Caco-2 (cell line): ENCODE measurements at regions not wholly inside any gene's neighbourhood (a gene's known extent, or its start where the extent isn't known, plus 50 kb on each side); places are given as distances from the start of the nearest gene placed in this dataset.

Source experiments
- BruUV-seq: library from RNA; stranded (reverse); fragments of 400-500 nt; replicated peaks from 2 replicates; lab custom pipeline; 2021; lab: Mats Ljungman, UMichigan
- CTCF ChIA-PET: fragments of 300-600 bp; sonication (Branson Sonifier 250); formaldehyde crosslinking; loops from one replicate; lab custom pipeline; 2022; ENCODE audit warnings: antibody characterized with exemption; lab: Charles Lee
- POLR2A ChIA-PET: fragments of 300-600 bp; sonication (Branson Sonifier 250); formaldehyde crosslinking; loops from one replicate; lab custom pipeline; 2022; ENCODE audit warnings: antibody characterized with exemption; lab: Charles Lee
- DNase-seq, 2 experiments: peaks; one replicate each; pipeline versions ENCODE4 v3.0.0 to v3.0.0-alpha.2; 2020 to 2022
- H3K27me3 ChIP-seq: replicated peaks from 2 replicates; pipeline ENCODE4 v1.6.0; 2011; ENCODE audit warnings: low read length; ENCODE audit not compliant: control insufficient read depth, insufficient read depth
- H3K36me3 ChIP-seq: 2 replicates; pipeline ENCODE4 v1.5.1; 2011; ENCODE audit warnings: low read length; ENCODE audit not compliant: control insufficient read depth, insufficient read depth
- H3K4me1 ChIP-seq: fragments of 250-450 bp; sonication (Bioruptor Pico); 2 replicates; pipeline ENCODE4 v1.5.1; 2020; ENCODE audit warnings: mild to moderate bottlenecking
- H3K4me3 ChIP-seq: 2 replicates; pipeline ENCODE4 v1.5.1; 2011; ENCODE audit warnings: low read depth, mild to moderate bottlenecking, control low read depth, low read length
- H3K9me3 ChIP-seq: fragments of 250-450 bp; sonication (Bioruptor Pico); 2 replicates; pipeline ENCODE4 v1.5.1; 2020; ENCODE audit warnings: mild to moderate bottlenecking, moderate library complexity
- H3K27ac Mint-ChIP-seq: one replicate; pipeline ENCODE4 v1.8.0; 2022; ENCODE audit warnings: mixed read lengths; ENCODE audit not compliant: unreplicated experiment
- H3K27me3 Mint-ChIP-seq: one replicate; pipeline ENCODE4 v1.8.0; 2022; ENCODE audit warnings: mixed read lengths; ENCODE audit not compliant: insufficient read depth, unreplicated experiment
- H3K36me3 Mint-ChIP-seq: one replicate; pipeline ENCODE4 v1.8.0; 2022; ENCODE audit warnings: mild to moderate bottlenecking, mixed read lengths; ENCODE audit not compliant: insufficient read depth, unreplicated experiment
- H3K4me1 Mint-ChIP-seq: one replicate; pipeline ENCODE4 v1.8.0; 2022; ENCODE audit warnings: low read depth, mixed read lengths; ENCODE audit not compliant: unreplicated experiment
- H3K4me3 Mint-ChIP-seq: one replicate; pipeline ENCODE4 v1.8.0; 2022; ENCODE audit warnings: mild to moderate bottlenecking, moderate library complexity, mixed read lengths; ENCODE audit not compliant: unreplicated experiment
- H3K9me3 Mint-ChIP-seq: one replicate; pipeline ENCODE4 v1.8.0; 2022; ENCODE audit warnings: mixed read lengths; ENCODE audit not compliant: unreplicated experiment
- intact Hi-C: fragments of 100-400 bp; cut with micrococcal nuclease; formaldehyde crosslinking; loops from one replicate; pipeline ENCODE4 v1.10.0; 2022; ENCODE audit not compliant: unreplicated experiment
- TF ChIP-seq, protein P1 (sequence below), 2 experiments: fragments of 200-600 bp in 1 of 2; IDR thresholded peaks; 1 replicate in 1 of 2; 2 replicates in 1 of 2; pipeline versions ENCODE4 v1.5.1 to v1.8.0; 2011 to 2022; ENCODE audit warnings: antibody characterized with exemption in 1 of 2, control low read depth in 1 of 2, inconsistent platforms in 1 of 2, low read depth in 1 of 2, low read length in 1 of 2, mild to moderate bottlenecking in 1 of 2, moderate library complexity in 1 of 2; ENCODE audit not compliant: insufficient read depth in 1 of 2, severe bottlenecking in 1 of 2, unreplicated experiment in 1 of 2

GRCh38 chr12:114140576-114140975 is 174.5 kb upstream of the RBM19 start:
- no peak overlapping the region for H3K4me3 Mint-ChIP-seq
- peaks cover 3% of the 10 kb centered on the region for H3K27me3 Mint-ChIP-seq
- CTCF ChIA-PET: no interaction called here

GRCh38 chr12:114136631-114137030 is 170.5 kb upstream of the RBM19 start:
- POLR2A ChIA-PET: no interaction called here
- Histone ChIP-seq H3K4me3 (no peak overlapping the region), H3K36me3 (no peaks in the 10 kb centered on the region), H3K9me3 (no peaks in the 10 kb centered on the region), H3K27me3 (no peaks in the 10 kb centered on the region), H3K4me1 (peaks cover 3% of the 10 kb centered on the region; the same call in 1 of the 2 replicates)
- no peaks in the 10 kb centered on the region for H3K4me1 Mint-ChIP-seq
- no peak for DNase-seq
- TF ChIP-seq, protein P1, sequence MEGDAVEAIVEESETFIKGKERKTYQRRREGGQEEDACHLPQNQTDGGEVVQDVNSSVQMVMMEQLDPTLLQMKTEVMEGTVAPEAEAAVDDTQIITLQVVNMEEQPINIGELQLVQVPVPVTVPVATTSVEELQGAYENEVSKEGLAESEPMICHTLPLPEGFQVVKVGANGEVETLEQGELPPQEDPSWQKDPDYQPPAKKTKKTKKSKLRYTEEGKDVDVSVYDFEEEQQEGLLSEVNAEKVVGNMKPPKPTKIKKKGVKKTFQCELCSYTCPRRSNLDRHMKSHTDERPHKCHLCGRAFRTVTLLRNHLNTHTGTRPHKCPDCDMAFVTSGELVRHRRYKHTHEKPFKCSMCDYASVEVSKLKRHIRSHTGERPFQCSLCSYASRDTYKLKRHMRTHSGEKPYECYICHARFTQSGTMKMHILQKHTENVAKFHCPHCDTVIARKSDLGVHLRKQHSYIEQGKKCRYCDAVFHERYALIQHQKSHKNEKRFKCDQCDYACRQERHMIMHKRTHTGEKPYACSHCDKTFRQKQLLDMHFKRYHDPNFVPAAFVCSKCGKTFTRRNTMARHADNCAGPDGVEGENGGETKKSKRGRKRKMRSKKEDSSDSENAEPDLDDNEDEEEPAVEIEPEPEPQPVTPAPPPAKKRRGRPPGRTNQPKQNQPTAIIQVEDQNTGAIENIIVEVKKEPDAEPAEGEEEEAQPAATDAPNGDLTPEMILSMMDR (IDR thresholded peaks at IDR 0.05; ENCODE audit: insufficient read depth in 1 of 2, low read depth in 1 of 2, low read length in 1 of 2, severe bottlenecking in 1 of 2, unreplicated experiment in 1 of 2): no peak
- CTCF ChIA-PET: no interaction called here
- no peaks in the 10 kb centered on the region for H3K36me3 Mint-ChIP-seq
- no peaks in the 10 kb centered on the region for H3K9me3 Mint-ChIP-seq
- H3K27me3 Mint-ChIP-seq: peaks cover 7% of the 10 kb centered on the region
- no peak overlapping the region for H3K27ac Mint-ChIP-seq
- intact Hi-C loops: no loop called here
- BruUV-seq: no TSS peak
- no peak overlapping the region for H3K4me3 Mint-ChIP-seq

More at GRCh38 chr12:114140576-114140975, 174.5 kb upstream of the RBM19 start:
- H3K36me3 ChIP-seq: no peaks in the 10 kb centered on the region
- no peaks in the 10 kb centered on the region for H3K4me1 Mint-ChIP-seq
- no peak overlapping the region for H3K27ac Mint-ChIP-seq
- H3K9me3 Mint-ChIP-seq: no peaks in the 10 kb centered on the region
- no peaks in the 10 kb centered on the region for H3K36me3 Mint-ChIP-seq
- H3K9me3 ChIP-seq: no peaks in the 10 kb centered on the region
- no peaks in the 10 kb centered on the region for H3K27me3 ChIP-seq
- intact Hi-C loops: no loop called here
- TF ChIP-seq, protein P1 (IDR thresholded peaks at IDR 0.05; ENCODE audit: insufficient read depth in 1 of 2, low read depth in 1 of 2, low read length in 1 of 2, severe bottlenecking in 1 of 2, unreplicated experiment in 1 of 2): no peak
- no peak overlapping the region for H3K4me3 ChIP-seq
- POLR2A ChIA-PET: no interaction called here
- BruUV-seq: no TSS peak
- peaks cover 6% of the 10 kb centered on the region; the same call in 1 of the 2 replicates for H3K4me1 ChIP-seq
- DNase-seq: no peak

DNA sequence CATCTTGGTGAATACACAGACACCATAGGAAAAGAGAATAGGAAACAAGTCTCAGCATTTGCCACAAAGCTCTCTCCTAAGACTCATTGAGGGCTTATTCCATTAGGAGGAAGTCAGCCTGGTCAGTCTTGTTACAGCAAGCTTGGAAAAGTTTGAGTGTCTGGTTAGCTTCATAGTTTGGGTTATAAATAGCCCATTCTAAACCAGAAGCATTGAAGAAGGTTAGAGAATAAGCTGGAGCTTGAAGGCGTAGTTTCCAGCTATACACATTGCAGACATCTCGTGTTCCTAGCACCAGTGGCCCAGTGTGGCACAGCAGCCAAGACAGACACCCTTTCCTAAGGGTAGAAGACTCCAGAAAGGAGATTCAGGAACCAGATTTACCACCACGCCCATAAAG is 168.8 kb upstream of the RBM19 start:
- H3K9me3 ChIP-seq: no peaks in the 10 kb centered on the region
- H3K27me3 ChIP-seq: no peaks in the 10 kb centered on the region
- Mint-ChIP-seq H3K4me1 (no peaks in the 10 kb centered on the region), H3K4me3 (no peak overlapping the region), H3K9me3 (no peaks in the 10 kb centered on the region), H3K27ac (no peak overlapping the region), H3K36me3 (no peaks in the 10 kb centered on the region), H3K27me3 (peaks cover 7% of the 10 kb centered on the region)
- intact Hi-C loops: no loop called here
- BruUV-seq: no TSS peak
- H3K4me3 ChIP-seq: no peak overlapping the region
- DNase-seq: no peak
- TF ChIP-seq, protein P1 (IDR thresholded peaks at IDR 0.05; ENCODE audit: insufficient read depth in 1 of 2, low read depth in 1 of 2, low read length in 1 of 2, severe bottlenecking in 1 of 2, unreplicated experiment in 1 of 2): no peak
- no peaks in the 10 kb centered on the region for H3K36me3 ChIP-seq
- no peaks in the 10 kb centered on the region for H3K4me1 ChIP-seq
- CTCF ChIA-PET: interaction anchor here (0.8 kb wide), 1 partner anchor 154 kb away, joined by 3 read pairs; no protein-coding TSS in a partner anchor
- POLR2A ChIA-PET: no interaction called here
